CD4-positive, alpha-beta T cell (primary cell): ENCODE measurements at regions not wholly inside any gene's neighbourhood (a gene's known extent, or its start where the extent isn't known, plus 50 kb on each side); places are given as distances from the start of the nearest gene placed in this dataset.

Source experiments
- ATAC-seq: fragments of 200-7000 bp; cut with Tn5 transposase; one replicate; pipeline ENCODE4 v1.10.0; 2022; ENCODE audit warnings: mild to moderate bottlenecking; ENCODE audit not compliant: poor library complexity
- CTCF ChIA-PET: fragments of 350-600 bp; sonication (Branson Sonifier 250); formaldehyde crosslinking; loops from one replicate; lab custom pipeline; 2021; ENCODE audit warnings: antibody characterized with exemption, inconsistent platforms; lab: Charles Lee
- POLR2A ChIA-PET: fragments of 350-600 bp; sonication (Branson Sonifier 250); formaldehyde crosslinking; loops from one replicate; lab custom pipeline; 2021; ENCODE audit warnings: antibody characterized with exemption, inconsistent platforms; lab: Charles Lee
- DNase-seq, 14 experiments: peaks; one replicate each; pipeline ENCODE4 v3.0.0-alpha.2; 2013 to 2020; ENCODE audit warnings: mixed read lengths in 2 of 14
- H3K27ac ChIP-seq, 2 donors: one replicate each; pipeline versions ENCODE4 v1.5.1 to v1.7.0; 2013; ENCODE audit warnings: low read length in 2 of 2, low read depth in 1 of 2, mild to moderate bottlenecking in 1 of 2
- H3K27me3 ChIP-seq, 2 experiments: 1 replicate in 1 of 2; 2 replicates in 1 of 2; pipeline versions ENCODE4 v1.6.1 to v1.7.0; 2013; ENCODE audit warnings: low read length in 2 of 2, control low read depth in 1 of 2, mild to moderate bottlenecking in 1 of 2, moderate library complexity in 1 of 2; ENCODE audit not compliant: insufficient read depth in 2 of 2, control insufficient read depth in 1 of 2
- H3K36me3 ChIP-seq: one replicate; pipeline ENCODE4 v1.6.1; 2013; ENCODE audit warnings: low read length, control low read depth; ENCODE audit not compliant: insufficient read depth
- H3K4me1 ChIP-seq: one replicate; pipeline ENCODE4 v1.6.1; 2013; ENCODE audit warnings: low read length, control low read depth; ENCODE audit not compliant: insufficient read depth
- H3K4me3 ChIP-seq: one replicate; pipeline ENCODE4 v1.5.1; 2013; ENCODE audit warnings: mild to moderate bottlenecking, low read length, moderate library complexity
- H3K9me3 ChIP-seq, 2 experiments: 1 replicate in 1 of 2; 2 replicates in 1 of 2; pipeline versions ENCODE4 v1.6.1 to v1.7.0; 2013; ENCODE audit warnings: low read length in 2 of 2, mild to moderate bottlenecking in 2 of 2, control low read depth in 1 of 2, moderate library complexity in 1 of 2; ENCODE audit not compliant: control insufficient read depth in 1 of 2, insufficient read depth in 1 of 2
- H3K27ac Mint-ChIP-seq: one replicate; pipeline ENCODE4 v1.8.0; 2020; ENCODE audit warnings: mixed read lengths
- H3K27me3 Mint-ChIP-seq: one replicate; pipeline ENCODE4 v1.8.0; 2021; ENCODE audit warnings: mixed read lengths
- H3K36me3 Mint-ChIP-seq: one replicate; pipeline ENCODE4 v1.8.0; 2021; ENCODE audit warnings: low read depth, mixed read lengths
- H3K4me1 Mint-ChIP-seq: one replicate; pipeline ENCODE4 v1.8.0; 2021; ENCODE audit warnings: low read depth, mixed read lengths
- H3K4me3 Mint-ChIP-seq: one replicate; pipeline ENCODE4 v1.8.0; 2020; ENCODE audit warnings: mild to moderate bottlenecking, mixed read lengths
- H3K9me3 Mint-ChIP-seq: one replicate; pipeline ENCODE4 v1.8.0; 2020; ENCODE audit warnings: mixed read lengths
- CTCF ChIP-seq: fragments of 200-600 bp; IDR thresholded peaks from one replicate; pipeline ENCODE4 v1.8.0; 2022; ENCODE audit warnings: antibody characterized with exemption, mild to moderate bottlenecking
- intact Hi-C, 2 experiments: fragments of 100-400 bp; cut with DNase I in 1 of 2; cut with micrococcal nuclease in 1 of 2; formaldehyde crosslinking; loops; one replicate each; pipeline versions ENCODE4 v1.15.1 to v1.9.0; 2023 to 2025; cut with DNase I, micrococcal nuclease

- CTCF ChIA-PET, result no interaction called here
- intact Hi-C loops, result no loop called here
- H3K27me3 ChIP-seq, result no peaks in the 10 kb centered on the region
These were observed 890.6 kb upstream of the CNTN5 start for GRCh38 chr11:98130117-98130625.

GRCh38 chr11:98136357-98136756 is 884.4 kb upstream of the CNTN5 start:
- Histone ChIP-seq H3K36me3 (no peaks in the 10 kb centered on the region), H3K4me1 (no peaks in the 10 kb centered on the region), H3K27ac (no peak overlapping the region), H3K27me3 (no peaks in the 10 kb centered on the region), H3K4me3 (no peak overlapping the region), H3K9me3 (peaks cover 0 to 4% of the 10 kb centered on the region in 2 experiments)
- TF ChIP-seq CTCF, result no peak
- ATAC-seq (no peak), DNase-seq (no peak)
- Mint-ChIP-seq H3K36me3 (no peaks in the 10 kb centered on the region), H3K27me3 (no peaks in the 10 kb centered on the region), H3K27ac (no peak overlapping the region), H3K4me1 (no peaks in the 10 kb centered on the region), H3K9me3 (peaks cover 11% of the 10 kb centered on the region), H3K4me3 (no peak overlapping the region)
- POLR2A ChIA-PET, result no interaction called here
- CTCF ChIA-PET, result no interaction called here
- intact Hi-C loops, result no loop called here

More at GRCh38 chr11:98130117-98130625, 890.6 kb upstream of the CNTN5 start:
- Histone ChIP-seq H3K36me3 (no peaks in the 10 kb centered on the region), H3K27ac (no peak overlapping the region), H3K9me3 (peaks cover 0 to 5% of the 10 kb centered on the region in 2 experiments), H3K4me3 (no peak overlapping the region), H3K4me1 (no peaks in the 10 kb centered on the region)
- DNase-seq, result no peak
- H3K4me3 Mint-ChIP-seq, result no peak overlapping the region
- no peak overlapping the region for H3K27ac Mint-ChIP-seq
- no peaks in the 10 kb centered on the region for H3K27me3 Mint-ChIP-seq
- no peaks in the 10 kb centered on the region for H3K36me3 Mint-ChIP-seq
- POLR2A ChIA-PET, result no interaction called here
- H3K4me1 Mint-ChIP-seq, result no peaks in the 10 kb centered on the region
- peaks cover 14% of the 10 kb centered on the region for H3K9me3 Mint-ChIP-seq
- no peak for ATAC-seq
- TF ChIP-seq CTCF, result no peak

GRCh38 chr11:98137437-98137836 is 883.3 kb upstream of the CNTN5 start:
- no peak for TF ChIP-seq CTCF
- H3K4me3 Mint-ChIP-seq, result no peak overlapping the region
- no peak overlapping the region for H3K27ac ChIP-seq
- intact Hi-C loops, result no loop called here
- POLR2A ChIA-PET, result no interaction called here
- no peaks in the 10 kb centered on the region for H3K27me3 Mint-ChIP-seq
- CTCF ChIA-PET, result no interaction called here
- no peaks in the 10 kb centered on the region for H3K27me3 ChIP-seq
- H3K27ac Mint-ChIP-seq, result no peak overlapping the region
- no peak overlapping the region for H3K4me3 ChIP-seq
- DNase-seq (no peak), ATAC-seq (no peak)
- no peaks in the 10 kb centered on the region for H3K4me1 Mint-ChIP-seq
- peaks cover 0 to 4% of the 10 kb centered on the region in 2 experiments for H3K9me3 ChIP-seq
- no peaks in the 10 kb centered on the region for H3K4me1 ChIP-seq
- H3K9me3 Mint-ChIP-seq, result peaks cover 11% of the 10 kb centered on the region
- H3K36me3 ChIP-seq, result no peaks in the 10 kb centered on the region
- no peaks in the 10 kb centered on the region for H3K36me3 Mint-ChIP-seq
